ENCODE measurements at regions not wholly inside any gene's neighbourhood (a gene's known extent, or its start where the extent isn't known, plus 50 kb on each side); places are given as distances from the start of the nearest gene placed in this dataset.

DNA sequence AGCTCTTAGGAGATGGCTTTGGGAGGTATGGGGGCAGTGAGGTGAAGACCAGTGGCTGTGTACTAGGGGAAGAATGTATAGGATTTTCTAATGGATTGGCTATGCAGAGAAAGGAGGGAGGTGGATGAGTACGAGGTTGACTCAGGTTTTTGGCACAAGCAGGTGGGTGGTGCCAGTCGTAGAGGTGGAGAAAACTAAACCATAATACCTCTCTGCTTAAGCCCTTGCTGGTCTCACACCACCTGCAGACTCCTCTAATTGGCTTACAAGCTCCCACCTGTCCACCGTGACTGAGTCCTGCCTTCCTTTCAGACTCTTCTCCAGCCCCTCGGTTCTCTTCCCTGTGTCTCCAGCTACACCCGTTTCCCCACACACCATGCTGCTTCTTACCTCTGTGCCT is 521.7 kb upstream of the CLINT1 start:
- TF ChIP-seq TAF1 (IDR thresholded peaks at IDR 0.05; ENCODE audit: borderline replicate concordance, low read depth, low read length) (no peak), POLR2AphosphoS5 (IDR thresholded peaks at IDR 0.05; ENCODE audit: low read depth, low read length) (no peak), POLR2A (IDR thresholded peaks at IDR 0.05; ENCODE audit: low read depth, low read length) (no peak)

Measured in GM12892 (cell line).